Mesenchymal stem cell (in vitro differentiated cells and primary cell): ENCODE measurements at regions not wholly inside any gene's neighbourhood (a gene's known extent, or its start where the extent isn't known, plus 50 kb on each side); places are given as distances from the start of the nearest gene placed in this dataset.

ENCODE experiments used
- DNase-seq: peaks from one replicate; pipeline ENCODE4 v3.0.0-alpha.2; 2013
- H2AFZ ChIP-seq: one replicate; pipeline ENCODE4 v1.6.1; 2013; ENCODE audit warnings: low read depth, mild to moderate bottlenecking, control low read depth, inconsistent platforms, low read length, moderate library complexity
- H2AK5ac ChIP-seq: 2 replicates; pipeline ENCODE4 v1.6.1; 2013; ENCODE audit warnings: low read length, moderate library complexity, mild to moderate bottlenecking, inconsistent platforms; ENCODE audit not compliant: severe bottlenecking
- H2BK120ac ChIP-seq: one replicate; pipeline ENCODE4 v1.6.1; 2013; ENCODE audit warnings: low read depth, mild to moderate bottlenecking, inconsistent platforms, low read length, moderate library complexity
- H2BK12ac ChIP-seq, 2 experiments: one replicate each; pipeline ENCODE4 v1.6.1; 2013; ENCODE audit warnings: inconsistent platforms in 2 of 2, low read length in 2 of 2, mild to moderate bottlenecking in 2 of 2, moderate library complexity in 2 of 2, control low read depth in 1 of 2
- H2BK15ac ChIP-seq: one replicate; pipeline ENCODE4 v1.6.1; 2013; ENCODE audit warnings: mild to moderate bottlenecking, low read depth, inconsistent platforms; ENCODE audit not compliant: poor library complexity, severe bottlenecking
- H2BK5ac ChIP-seq: 2 replicates; pipeline ENCODE4 v1.6.1; 2013; ENCODE audit warnings: low read depth, mild to moderate bottlenecking, low read length, control low read depth, inconsistent platforms; ENCODE audit not compliant: poor library complexity, severe bottlenecking
- H3K14ac ChIP-seq, 2 experiments: one replicate each; pipeline ENCODE4 v1.6.1; 2013; ENCODE audit warnings: inconsistent platforms in 2 of 2, low read length in 2 of 2, control low read depth in 1 of 2, mild to moderate bottlenecking in 1 of 2, moderate library complexity in 1 of 2
- H3K18ac ChIP-seq, 2 experiments: one replicate each; pipeline ENCODE4 v1.6.1; 2013; ENCODE audit warnings: inconsistent platforms in 2 of 2, low read length in 2 of 2, control low read depth in 1 of 2, low read depth in 1 of 2, mild to moderate bottlenecking in 1 of 2
- H3K23ac ChIP-seq, 2 experiments: one replicate each; pipeline ENCODE4 v1.6.1; 2013; ENCODE audit warnings: inconsistent platforms in 2 of 2, low read length in 2 of 2, mild to moderate bottlenecking in 2 of 2, moderate library complexity in 2 of 2, control low read depth in 1 of 2
- H3K27ac ChIP-seq: 2 replicates; pipeline ENCODE4 v1.5.1; 2013; ENCODE audit warnings: mild to moderate bottlenecking, moderate library complexity, low read length, control low read depth, inconsistent platforms; ENCODE audit not compliant: poor library complexity, severe bottlenecking
- H3K27me3 ChIP-seq, 2 experiments: 2 replicates each; pipeline versions ENCODE4 v1.6.1 to v1.7.0; 2013; ENCODE audit warnings: low read length in 2 of 2, mild to moderate bottlenecking in 2 of 2, moderate library complexity in 2 of 2, control low read depth in 1 of 2, inconsistent platforms in 1 of 2; ENCODE audit not compliant: control insufficient read depth in 1 of 2, insufficient read depth in 1 of 2
- H3K36me3 ChIP-seq, 2 experiments: 2 replicates each; pipeline versions ENCODE4 v1.6.1 to v1.7.0; 2013; ENCODE audit warnings: low read length in 2 of 2, control low read depth in 1 of 2, inconsistent platforms in 1 of 2, low read depth in 1 of 2, mild to moderate bottlenecking in 1 of 2; ENCODE audit not compliant: insufficient read depth in 2 of 2, control insufficient read depth in 1 of 2
- H3K4ac ChIP-seq, 2 experiments: one replicate each; pipeline ENCODE4 v1.6.1; 2013; ENCODE audit warnings: inconsistent platforms in 2 of 2, low read length in 2 of 2, mild to moderate bottlenecking in 2 of 2, moderate library complexity in 2 of 2, control low read depth in 1 of 2, low read depth in 1 of 2
- H3K4me1 ChIP-seq: 2 replicates; pipeline ENCODE4 v1.6.1; 2013; ENCODE audit warnings: low read depth, low read length, control low read depth; ENCODE audit not compliant: control insufficient read depth, insufficient read depth
- H3K4me2 ChIP-seq: 2 replicates; pipeline ENCODE4 v1.6.1; 2013; ENCODE audit warnings: low read length, mild to moderate bottlenecking, inconsistent platforms; ENCODE audit not compliant: poor library complexity, severe bottlenecking
- H3K4me3 ChIP-seq, 2 experiments: 2 replicates each; pipeline versions ENCODE4 v1.5.1 to v1.7.0; 2013; ENCODE audit warnings: low read length in 2 of 2, mild to moderate bottlenecking in 2 of 2, control low read depth in 1 of 2, low read depth in 1 of 2; ENCODE audit not compliant: insufficient read depth in 1 of 2
- H3K79me1 ChIP-seq: replicated peaks from 2 replicates; pipeline ENCODE4 v1.6.1; 2013; ENCODE audit warnings: mild to moderate bottlenecking, control low read depth, low read length, inconsistent platforms; ENCODE audit not compliant: poor library complexity, severe bottlenecking
- H3K9ac ChIP-seq: 2 replicates; pipeline ENCODE4 v1.7.0; 2013; ENCODE audit warnings: mild to moderate bottlenecking, low read length, moderate library complexity
- H3K9me3 ChIP-seq: 2 replicates; pipeline ENCODE4 v1.7.0; 2013; ENCODE audit warnings: mild to moderate bottlenecking, low read length; ENCODE audit not compliant: control insufficient read depth
- H4K8ac ChIP-seq: one replicate; pipeline ENCODE4 v1.6.1; 2013; ENCODE audit warnings: inconsistent platforms, mild to moderate bottlenecking, low read length, moderate library complexity
- H4K91ac ChIP-seq: one replicate; pipeline ENCODE4 v1.6.1; 2013; ENCODE audit warnings: mild to moderate bottlenecking, low read length, inconsistent platforms
- WGBS: methylation state at CpG from one replicate; pipeline ENCODE4 v1.1.7; 2013; ENCODE audit warnings: mixed read lengths; 5-methylcytosine and 5-hydroxymethylcytosine counted together

DNA sequence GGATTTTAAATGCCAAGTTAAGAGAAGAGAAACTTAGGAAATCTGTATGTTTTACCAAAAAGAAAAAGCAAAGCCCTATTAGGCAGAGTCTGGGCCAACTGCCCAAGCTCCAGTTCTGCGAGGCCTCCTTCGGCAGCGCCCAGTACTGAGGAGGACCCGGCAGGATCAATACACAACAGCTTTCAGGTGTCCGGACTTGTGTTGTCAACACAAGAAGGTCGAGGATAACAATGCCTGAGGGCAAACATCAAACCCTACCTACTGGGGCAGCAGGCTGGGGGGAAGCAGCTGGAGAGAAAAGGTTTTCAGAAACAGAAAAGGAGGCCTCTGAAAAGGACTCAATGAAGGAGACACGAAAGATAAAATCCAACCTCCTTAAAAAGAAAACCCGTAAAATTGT, 98.1 kb upstream of the GJB5 start:
- no peak overlapping the region for H4K91ac ChIP-seq
- H2AFZ ChIP-seq: no peak overlapping the region
- no peaks in the 10 kb centered on the region for H3K4me1 ChIP-seq
- H3K14ac ChIP-seq: no peak overlapping the region
- H2BK12ac ChIP-seq: no peak overlapping the region
- H3K36me3 ChIP-seq: no peaks in the 10 kb centered on the region
- no peak overlapping the region for H2BK120ac ChIP-seq
- H3K79me1 ChIP-seq: no peaks in the 10 kb centered on the region
- H3K4me3 ChIP-seq: no peak overlapping the region
- H3K27me3 ChIP-seq: peaks cover 0 to 88% of the 10 kb centered on the region in 2 experiments
- no peak overlapping the region for H3K4ac ChIP-seq
- H2BK15ac ChIP-seq: no peak overlapping the region
- no peak for DNase-seq
- 76% methylated on average over 5 of the region's 8 CpGs for WGBS
- no peak overlapping the region for H2BK5ac ChIP-seq
- H2AK5ac ChIP-seq: no peak overlapping the region
- H3K9me3 ChIP-seq: no peaks in the 10 kb centered on the region
- H4K8ac ChIP-seq: no peak overlapping the region
- H3K23ac ChIP-seq: no peak overlapping the region
- H3K18ac ChIP-seq: no peak overlapping the region
- no peak overlapping the region for H3K4me2 ChIP-seq
- no peak overlapping the region for H3K9ac ChIP-seq
- no peak overlapping the region for H3K27ac ChIP-seq

DNA sequence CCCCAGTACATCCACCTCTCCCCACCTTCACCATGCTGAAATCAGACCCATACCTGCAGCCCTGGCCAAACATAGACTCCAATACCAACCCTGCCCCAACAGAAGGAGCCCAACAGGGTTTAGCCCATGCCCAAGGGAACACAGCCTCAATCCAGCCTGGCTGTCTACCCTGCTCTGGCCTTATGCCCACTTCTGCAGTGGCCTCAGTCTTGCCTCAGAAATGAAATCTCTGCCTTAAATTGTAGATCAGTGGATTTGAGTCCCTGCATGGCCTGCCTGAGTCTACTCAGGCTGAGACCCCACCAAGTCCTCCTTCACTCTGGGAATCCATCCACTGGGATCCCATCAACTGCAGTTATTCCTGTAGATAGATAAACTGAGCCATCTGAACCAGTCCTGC, 97.6 kb upstream of the GJB5 start:
- no peak overlapping the region for H2BK5ac ChIP-seq
- no peak overlapping the region for H3K4ac ChIP-seq
- no peak overlapping the region for H3K4me3 ChIP-seq
- no peak overlapping the region for H3K4me2 ChIP-seq
- H3K27me3 ChIP-seq: peaks cover 0 to 84% of the 10 kb centered on the region in 2 experiments
- H2BK12ac ChIP-seq: no peak overlapping the region
- no peak overlapping the region for H2AK5ac ChIP-seq
- no peak overlapping the region for H2AFZ ChIP-seq
- no peak overlapping the region for H4K8ac ChIP-seq
- no peak overlapping the region for H2BK120ac ChIP-seq
- no peak overlapping the region for H3K14ac ChIP-seq
- no peak overlapping the region for H3K23ac ChIP-seq
- no peaks in the 10 kb centered on the region for H3K9me3 ChIP-seq
- H3K4me1 ChIP-seq: no peaks in the 10 kb centered on the region
- no peaks in the 10 kb centered on the region for H3K79me1 ChIP-seq
- no peak overlapping the region for H3K27ac ChIP-seq
- no peak overlapping the region for H3K9ac ChIP-seq
- H3K36me3 ChIP-seq: no peaks in the 10 kb centered on the region
- no peak for DNase-seq
- no peak overlapping the region for H2BK15ac ChIP-seq
- H3K18ac ChIP-seq: no peak overlapping the region
- no peak overlapping the region for H4K91ac ChIP-seq

GRCh38 chr1:34657849-34658248, 97.0 kb upstream of the GJB5 start:
- Histone ChIP-seq H3K9ac (no peak overlapping the region), H3K27me3 (peaks cover 0 to 79% of the 10 kb centered on the region in 2 experiments), H4K8ac (no peak overlapping the region), H3K79me1 (no peaks in the 10 kb centered on the region), H2AFZ (no peak overlapping the region), H3K9me3 (no peaks in the 10 kb centered on the region), H3K18ac (no peak overlapping the region), H2AK5ac (no peak overlapping the region), H3K23ac (no peak overlapping the region), H3K4me2 (no peak overlapping the region), H3K36me3 (no peaks in the 10 kb centered on the region), H4K91ac (no peak overlapping the region), H2BK120ac (no peak overlapping the region), H2BK15ac (no peak overlapping the region), H2BK12ac (no peak overlapping the region), H3K4me1 (no peaks in the 10 kb centered on the region), H3K4me3 (no peak overlapping the region), H3K14ac (no peak overlapping the region), H3K4ac (no peak overlapping the region), H2BK5ac (no peak overlapping the region), H3K27ac (no peak overlapping the region)
- WGBS: 86% methylated on average over 2 of the region's 2 CpGs
- no peak for DNase-seq

- Histone ChIP-seq H3K36me3 (no peaks in the 10 kb centered on the region), H3K4me1 (no peaks in the 10 kb centered on the region), H3K4me3 (no peak overlapping the region), H4K8ac (no peak overlapping the region), H2AK5ac (no peak overlapping the region), H2BK5ac (no peak overlapping the region), H3K14ac (no peak overlapping the region), H3K18ac (no peak overlapping the region), H3K4ac (no peak overlapping the region), H3K4me2 (no peak overlapping the region), H2AFZ (no peak overlapping the region), H2BK15ac (no peak overlapping the region), H3K9me3 (no peaks in the 10 kb centered on the region), H3K23ac (no peak overlapping the region), H2BK120ac (no peak overlapping the region), H2BK12ac (no peak overlapping the region), H3K79me1 (no peaks in the 10 kb centered on the region), H4K91ac (no peak overlapping the region), H3K27me3 (peaks cover 0 to 49% of the 10 kb centered on the region in 2 experiments), H3K9ac (no peak overlapping the region), H3K27ac (no peak overlapping the region)
- no peak for DNase-seq
Observed at GRCh38 chr1:34663031-34663430, 91.8 kb upstream of the GJB5 start.
